ENCODE measurements at regions not wholly inside any gene's neighbourhood (a gene's known extent, or its start where the extent isn't known, plus 50 kb on each side); places are given as distances from the start of the nearest gene placed in this dataset.

- TF ChIP-seq CTCF (IDR thresholded peaks at IDR 0.05; ENCODE audit: borderline replicate concordance, extremely low read depth, low read length, poor library complexity, severe bottlenecking) = no peak
- no peak for TF ChIP-seq EZH2 (IDR thresholded peaks at IDR 0.05; ENCODE audit: borderline replicate concordance, low read depth, low read length, severe bottlenecking)
Measured at GRCh38 chr4:126708716-126709115, 924.0 kb upstream of the INTU start.
